ENCODE measurements at regions not wholly inside any gene's neighbourhood (a gene's known extent, or its start where the extent isn't known, plus 50 kb on each side); places are given as distances from the start of the nearest gene placed in this dataset.

DNA sequence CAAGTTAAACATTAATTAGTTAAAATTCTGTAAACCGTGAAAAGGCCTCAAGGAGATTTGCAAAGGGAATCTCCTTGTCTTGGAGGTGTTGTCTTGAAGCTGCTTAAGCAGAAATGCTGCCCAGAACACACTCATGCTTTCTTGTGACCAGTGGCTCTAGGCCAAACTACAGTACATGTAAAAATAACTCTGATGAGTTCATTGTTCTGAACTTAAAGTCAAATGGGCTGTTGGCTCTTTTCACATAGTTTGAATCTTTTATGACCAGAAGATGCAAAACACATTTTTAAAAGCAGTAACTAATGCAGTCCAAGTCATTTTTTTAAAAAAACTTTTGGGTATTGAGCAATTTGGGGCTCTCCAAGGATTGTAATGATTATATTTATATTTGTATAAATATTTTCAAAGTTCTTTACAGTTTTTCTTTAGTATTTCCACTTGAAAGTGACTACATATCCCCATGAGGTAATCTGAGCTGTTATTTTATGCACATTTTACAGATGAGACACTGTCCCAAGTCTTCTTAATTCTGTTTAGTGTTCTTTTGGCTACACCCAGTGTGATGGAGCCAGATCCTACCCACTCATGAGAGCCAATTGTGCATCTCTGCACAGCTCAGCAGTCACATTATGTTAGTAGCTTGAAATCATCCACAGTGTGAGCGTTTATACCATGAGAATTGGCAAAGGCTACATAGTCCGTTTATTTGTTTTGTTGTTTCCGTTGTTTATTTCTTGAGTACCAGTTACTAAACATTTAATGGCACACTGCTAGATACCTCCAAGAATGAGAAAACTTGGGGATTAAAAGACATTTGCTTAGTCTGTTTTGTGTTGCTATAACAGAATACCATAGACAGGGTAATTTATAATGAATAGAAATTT, 112.8 kb upstream of the ATXN3L start:
- no peak for DNase-seq
- Histone ChIP-seq H3K4me2 (ENCODE audit: insufficient read depth, insufficient read length, low read length) (no peak overlapping the region), H3K4ac (ENCODE audit: low read depth, low read length) (no peak overlapping the region), H2AFZ (ENCODE audit: low read length) (no peak overlapping the region), H3K23ac (ENCODE audit: insufficient read length, low read depth, low read length) (no peak overlapping the region), H3K27me3 (ENCODE audit: insufficient read depth, low read length) (no peaks in the 10 kb centered on the region), H2BK120ac (ENCODE audit: low read depth, low read length, poor library complexity, severe bottlenecking) (no peak overlapping the region), H2BK20ac (ENCODE audit: low read depth, low read length, poor library complexity, severe bottlenecking) (no peak overlapping the region), H3K23me2 (ENCODE audit: insufficient read length, low read depth, low read length, poor library complexity, severe bottlenecking) (no peaks in the 10 kb centered on the region), H2AK5ac (ENCODE audit: insufficient read length, low read length) (no peak overlapping the region), H2BK15ac (ENCODE audit: low read depth, low read length) (no peak overlapping the region), H4K8ac (replicated peaks; ENCODE audit: insufficient read length, low read depth, low read length) (no peak overlapping the region), H4K20me1 (ENCODE audit: control insufficient read depth, insufficient read depth, insufficient read length) (no peaks in the 10 kb centered on the region), H3K56ac (ENCODE audit: insufficient read length, low read depth, low read length) (no peak overlapping the region), H3K4me1 (ENCODE audit: insufficient read depth, low read length) (peaks cover 3% of the 10 kb centered on the region; the same call in 1 of the 2 replicates), H2BK12ac (ENCODE audit: insufficient read length, low read depth, low read length) (no peak overlapping the region), H3K27ac (ENCODE audit: insufficient read length, low read depth, low read length) (no peak overlapping the region), H3K9ac (ENCODE audit: extremely low read depth, insufficient read length, low read length) (no peak overlapping the region), H3K79me1 (ENCODE audit: insufficient read depth, low read depth, low read length, poor library complexity, severe bottlenecking) (no peaks in the 10 kb centered on the region), H3T11ph (ENCODE audit: low read length) (no peak overlapping the region), H4K91ac (ENCODE audit: insufficient read length, low read depth, low read length) (no peak overlapping the region), H3K79me2 (ENCODE audit: insufficient read depth, low read length) (no peaks in the 10 kb centered on the region), H3K9me3 (ENCODE audit: control insufficient read depth, low read depth, low read length) (no peaks in the 10 kb centered on the region), H4K5ac (ENCODE audit: insufficient read length, low read depth, low read length) (no peak overlapping the region), H3K18ac (ENCODE audit: insufficient read length, low read depth, low read length) (no peak overlapping the region), H2BK5ac (ENCODE audit: insufficient read length, low read length) (no peak overlapping the region), H3K14ac (ENCODE audit: insufficient read depth, low read length) (no peak overlapping the region)
- TF ChIP-seq, protein P1, sequence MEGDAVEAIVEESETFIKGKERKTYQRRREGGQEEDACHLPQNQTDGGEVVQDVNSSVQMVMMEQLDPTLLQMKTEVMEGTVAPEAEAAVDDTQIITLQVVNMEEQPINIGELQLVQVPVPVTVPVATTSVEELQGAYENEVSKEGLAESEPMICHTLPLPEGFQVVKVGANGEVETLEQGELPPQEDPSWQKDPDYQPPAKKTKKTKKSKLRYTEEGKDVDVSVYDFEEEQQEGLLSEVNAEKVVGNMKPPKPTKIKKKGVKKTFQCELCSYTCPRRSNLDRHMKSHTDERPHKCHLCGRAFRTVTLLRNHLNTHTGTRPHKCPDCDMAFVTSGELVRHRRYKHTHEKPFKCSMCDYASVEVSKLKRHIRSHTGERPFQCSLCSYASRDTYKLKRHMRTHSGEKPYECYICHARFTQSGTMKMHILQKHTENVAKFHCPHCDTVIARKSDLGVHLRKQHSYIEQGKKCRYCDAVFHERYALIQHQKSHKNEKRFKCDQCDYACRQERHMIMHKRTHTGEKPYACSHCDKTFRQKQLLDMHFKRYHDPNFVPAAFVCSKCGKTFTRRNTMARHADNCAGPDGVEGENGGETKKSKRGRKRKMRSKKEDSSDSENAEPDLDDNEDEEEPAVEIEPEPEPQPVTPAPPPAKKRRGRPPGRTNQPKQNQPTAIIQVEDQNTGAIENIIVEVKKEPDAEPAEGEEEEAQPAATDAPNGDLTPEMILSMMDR (conservative IDR thresholded peaks at IDR 0.05), result no peak
- Mint-ChIP-seq H3K27ac (no peak overlapping the region), H3K27me3 (ENCODE audit: low read depth) (no peaks in the 10 kb centered on the region), H3K9me3 (peaks cover 48 to 56% of the 10 kb centered on the region in 2 experiments), H3K36me3 (ENCODE audit: insufficient read depth in 1 of 3, low read depth in 3 of 3) (peaks cover 0 to 7% (median 5%) of the 10 kb centered on the region in 3 experiments; a peak in 5 of 7 replicates), H3K4me1 (peaks cover 11 to 13% of the 10 kb centered on the region in 2 experiments), H3K4me3 (no peak overlapping the region)
- WGBS (ENCODE audit: extremely low coverage, insufficient read length, low lambda C conversion rate), result no CpG with 5 or more reads among the region's 4 CpGs

All from H9 (cell line).